H9 (cell line): ENCODE measurements at regions not wholly inside any gene's neighbourhood (a gene's known extent, or its start where the extent isn't known, plus 50 kb on each side); places are given as distances from the start of the nearest gene placed in this dataset.

ENCODE experiments used
- DNase-seq: peaks from one replicate; pipeline ENCODE4 v3.0.0-alpha.2; 2017
- H2AFZ ChIP-seq: one replicate; pipeline ENCODE4 v1.6.1; 2013; ENCODE audit warnings: mild to moderate bottlenecking, low read length, control low read depth, moderate library complexity
- H2AK5ac ChIP-seq: 2 replicates; pipeline ENCODE4 v1.6.1; 2013; ENCODE audit warnings: low read length, control low read depth, mixed read lengths; ENCODE audit not compliant: insufficient read length
- H2BK120ac ChIP-seq: one replicate; pipeline ENCODE4 v1.6.1; 2013; ENCODE audit warnings: low read depth, mild to moderate bottlenecking, low read length, control low read depth, inconsistent platforms; ENCODE audit not compliant: poor library complexity, severe bottlenecking
- H2BK12ac ChIP-seq: 2 replicates; pipeline ENCODE4 v1.6.1; 2013; ENCODE audit warnings: low read length, control low read depth, mixed read lengths, low read depth; ENCODE audit not compliant: insufficient read length
- H2BK15ac ChIP-seq: 2 replicates; pipeline ENCODE4 v1.6.1; 2013; ENCODE audit warnings: low read depth, low read length, control low read depth
- H2BK20ac ChIP-seq: one replicate; pipeline ENCODE4 v1.6.1; 2013; ENCODE audit warnings: low read depth, mild to moderate bottlenecking, low read length, control low read depth, inconsistent platforms; ENCODE audit not compliant: poor library complexity, severe bottlenecking
- H2BK5ac ChIP-seq: 2 replicates; pipeline ENCODE4 v1.6.1; 2013; ENCODE audit warnings: low read length, control low read depth, mixed read lengths; ENCODE audit not compliant: insufficient read length
- H3K14ac ChIP-seq: 2 replicates; pipeline ENCODE4 v1.6.1; 2013; ENCODE audit warnings: low read length, control low read depth; ENCODE audit not compliant: insufficient read depth
- H3K18ac ChIP-seq: 2 replicates; pipeline ENCODE4 v1.6.1; 2013; ENCODE audit warnings: low read depth, mild to moderate bottlenecking, mixed read lengths, low read length, control low read depth; ENCODE audit not compliant: insufficient read length
- H3K23ac ChIP-seq: 2 replicates; pipeline ENCODE4 v1.6.1; 2013; ENCODE audit warnings: low read length, control low read depth, mixed read lengths, low read depth; ENCODE audit not compliant: insufficient read length
- H3K23me2 ChIP-seq: 2 replicates; pipeline ENCODE4 v1.6.1; 2013; ENCODE audit warnings: low read depth, mild to moderate bottlenecking, mixed read lengths, low read length, control low read depth; ENCODE audit not compliant: insufficient read length, poor library complexity, severe bottlenecking
- H3K27ac ChIP-seq: 2 replicates; pipeline ENCODE4 v1.5.1; 2013; ENCODE audit warnings: low read length, control low read depth, mixed read lengths, low read depth; ENCODE audit not compliant: insufficient read length
- H3K27me3 ChIP-seq: 2 replicates; pipeline ENCODE4 v1.6.1; 2013; ENCODE audit warnings: low read length, control low read depth, inconsistent platforms; ENCODE audit not compliant: insufficient read depth
- H3K4ac ChIP-seq: 2 replicates; pipeline ENCODE4 v1.6.1; 2013; ENCODE audit warnings: low read depth, mild to moderate bottlenecking, control low read depth, inconsistent platforms, low read length, moderate library complexity
- H3K4me1 ChIP-seq: 2 replicates; pipeline ENCODE4 v1.6.1; 2013; ENCODE audit warnings: low read length, control low read depth, inconsistent platforms; ENCODE audit not compliant: insufficient read depth
- H3K4me2 ChIP-seq: 2 replicates; pipeline ENCODE4 v1.6.1; 2013; ENCODE audit warnings: low read length, control low read depth, mixed read lengths; ENCODE audit not compliant: insufficient read length, insufficient read depth
- H3K56ac ChIP-seq: 2 replicates; pipeline ENCODE4 v1.6.1; 2013; ENCODE audit warnings: low read depth, mild to moderate bottlenecking, mixed read lengths, low read length, control low read depth; ENCODE audit not compliant: insufficient read length
- H3K79me1 ChIP-seq: 2 replicates; pipeline ENCODE4 v1.6.1; 2013; ENCODE audit warnings: low read depth, mild to moderate bottlenecking, moderate library complexity, low read length, control low read depth, inconsistent platforms; ENCODE audit not compliant: insufficient read depth, poor library complexity, severe bottlenecking
- H3K79me2 ChIP-seq: 2 replicates; pipeline ENCODE4 v1.6.1; 2013; ENCODE audit warnings: low read length, control low read depth, inconsistent platforms; ENCODE audit not compliant: insufficient read depth
- H3K9ac ChIP-seq: 2 replicates; pipeline ENCODE4 v1.6.1; 2013; ENCODE audit warnings: low read length, control low read depth, mixed read lengths; ENCODE audit not compliant: insufficient read length; ENCODE audit errors: extremely low read depth
- H3K9me3 ChIP-seq: one replicate; pipeline ENCODE4 v1.6.1; 2013; ENCODE audit warnings: low read depth, low read length, inconsistent platforms; ENCODE audit not compliant: control insufficient read depth
- H3T11ph ChIP-seq: one replicate; pipeline ENCODE4 v1.6.1; 2013; ENCODE audit warnings: mild to moderate bottlenecking, low read length, control low read depth, inconsistent platforms
- H4K20me1 ChIP-seq: one replicate; pipeline ENCODE4 v1.6.1; 2013; ENCODE audit not compliant: control insufficient read depth, insufficient read length, insufficient read depth
- H4K5ac ChIP-seq: 2 replicates; pipeline ENCODE4 v1.6.1; 2013; ENCODE audit warnings: low read depth, mild to moderate bottlenecking, mixed read lengths, low read length, control low read depth; ENCODE audit not compliant: insufficient read length
- H4K8ac ChIP-seq: replicated peaks from 2 replicates; pipeline ENCODE4 v1.6.1; 2013; ENCODE audit warnings: low read length, control low read depth, mixed read lengths, low read depth; ENCODE audit not compliant: insufficient read length
- H4K91ac ChIP-seq: 2 replicates; pipeline ENCODE4 v1.6.1; 2013; ENCODE audit warnings: low read depth, mild to moderate bottlenecking, moderate library complexity, mixed read lengths, low read length, control low read depth; ENCODE audit not compliant: insufficient read length
- H3K27ac Mint-ChIP-seq, 3 experiments: 2 replicates in 2 of 3; 3 replicates in 1 of 3; pipeline ENCODE4 v1.8.0; 2020 to 2021; ENCODE audit warnings: mixed read lengths in 3 of 3, mild to moderate bottlenecking in 1 of 3, moderate library complexity in 1 of 3
- H3K27me3 Mint-ChIP-seq: 2 replicates; pipeline ENCODE4 v1.8.0; 2021; ENCODE audit warnings: low read depth, mild to moderate bottlenecking, moderate library complexity, mixed read lengths
- H3K36me3 Mint-ChIP-seq, 3 experiments: 2 replicates in 2 of 3; 3 replicates in 1 of 3; pipeline ENCODE4 v1.8.0; 2020 to 2021; ENCODE audit warnings: low read depth in 3 of 3, mixed read lengths in 3 of 3; ENCODE audit not compliant: insufficient read depth in 1 of 3
- H3K4me1 Mint-ChIP-seq, 2 experiments: 2 replicates each; pipeline ENCODE4 v1.8.0; 2020; ENCODE audit warnings: mixed read lengths in 2 of 2
- H3K4me3 Mint-ChIP-seq, 2 experiments: 2 replicates in 1 of 2; 3 replicates in 1 of 2; pipeline ENCODE4 v1.8.0; 2020 to 2021; ENCODE audit warnings: mild to moderate bottlenecking in 2 of 2, mixed read lengths in 2 of 2, moderate library complexity in 1 of 2
- H3K9me3 Mint-ChIP-seq, 2 experiments: 2 replicates in 1 of 2; 3 replicates in 1 of 2; pipeline ENCODE4 v1.8.0; 2020; ENCODE audit warnings: mild to moderate bottlenecking in 2 of 2, mixed read lengths in 2 of 2, moderate library complexity in 1 of 2
- CTCF ChIP-seq: fragments of 200-600 bp; sonication (generic); conservative IDR thresholded peaks from 3 replicates; pipeline ENCODE4 v1.8.0; 2021; ENCODE audit warnings: antibody characterized with exemption, mild to moderate bottlenecking
- WGBS: extraction: QIAGEN DNeasy Blood & Tissue Kit; methylation state at CpG from one replicate; pipeline ENCODE4 v1.1.7; 2013; ENCODE audit warnings: missing lambda C conversion rate, low lambda C conversion rate, mixed read lengths; ENCODE audit not compliant: insufficient read length; ENCODE audit errors: extremely low coverage; 5-methylcytosine and 5-hydroxymethylcytosine counted together

- Histone ChIP-seq H3K4me1 (no peaks in the 10 kb centered on the region), H3K4me2 (no peak overlapping the region), H2BK20ac (no peak overlapping the region), H3K79me2 (no peaks in the 10 kb centered on the region), H3K18ac (no peak overlapping the region), H2BK5ac (no peak overlapping the region), H3K14ac (no peak overlapping the region), H3T11ph (no peak overlapping the region), H4K91ac (no peak overlapping the region), H3K27ac (no peak overlapping the region), H3K27me3 (no peaks in the 10 kb centered on the region), H2AK5ac (no peak overlapping the region), H3K79me1 (no peaks in the 10 kb centered on the region), H4K5ac (no peak overlapping the region), H2BK15ac (no peak overlapping the region), H2AFZ (no peak overlapping the region), H4K20me1 (no peaks in the 10 kb centered on the region), H3K4ac (no peak overlapping the region), H3K9me3 (no peaks in the 10 kb centered on the region), H3K9ac (no peak overlapping the region), H2BK120ac (no peak overlapping the region), H3K23me2 (no peaks in the 10 kb centered on the region), H2BK12ac (no peak overlapping the region), H4K8ac (no peak overlapping the region), H3K23ac (no peak overlapping the region), H3K56ac (no peak overlapping the region)
- Mint-ChIP-seq H3K27me3 (no peaks in the 10 kb centered on the region), H3K27ac (no peak overlapping the region), H3K36me3 (no peaks in the 10 kb centered on the region), H3K4me1 (peaks cover 4% of the 10 kb centered on the region in 2 experiments; a peak in 2 of 4 replicates), H3K4me3 (no peak overlapping the region), H3K9me3 (no peaks in the 10 kb centered on the region)
- DNase-seq: no peak
- no peak for TF ChIP-seq CTCF
- WGBS: no CpG with 5 or more reads among the region's 3 CpGs
Observed at GRCh38 chr1:79295967-79296366, 289.4 kb upstream of the ADGRL4 start.
